HepG2 (cell line): ENCODE measurements at regions not wholly inside any gene's neighbourhood (a gene's known extent, or its start where the extent isn't known, plus 50 kb on each side); places are given as distances from the start of the nearest gene placed in this dataset.

Experiments used
- ATAC-seq: fragments of 200-7000 bp; cut with Tn5 transposase; 3 replicates; pipeline ENCODE4 v1.9.1; 2020; ENCODE audit warnings: mild to moderate bottlenecking, moderate library complexity
- BruUV-seq: library from RNA; stranded (reverse); fragments of 400-500 nt; replicated peaks from 2 replicates; lab custom pipeline; 2021; lab: Mats Ljungman, UMichigan
- CTCF ChIA-PET: fragments of 300-600 bp; formaldehyde crosslinking; extraction: SDS; loops from one replicate; lab custom pipeline; 2021; ENCODE audit warnings: low total read pairs, inconsistent platforms, low intra/inter-chr PET ratio; lab: Yijun Ruan, JAX
- POLR2A ChIA-PET: fragments of 350-600 bp; sonication (Branson Sonifier 250); formaldehyde crosslinking; loops from one replicate; lab custom pipeline; 2020; ENCODE audit warnings: antibody characterized with exemption, inconsistent platforms; lab: Yijun Ruan, JAX
- DNase-seq: peaks from one replicate; pipeline ENCODE4 v3.0.0-alpha.2; 2015; ENCODE audit warnings: low spot score
- FAIRE-seq: peaks from 3 replicates; lab custom pipeline; 2011; peaks lifted over from hg19 to GRCh38; lab: Jason Lieb, UNC
- H2AFZ ChIP-seq: one replicate; pipeline ENCODE4 v1.6.1; 2011; ENCODE audit warnings: low read length, inconsistent platforms
- H3K27ac ChIP-seq: fragments of 300-600 bp; 3 replicates; pipeline ENCODE4 v1.8.0; 2011; ENCODE audit warnings: mixed run types, mild to moderate bottlenecking, mixed read lengths, low read length, inconsistent platforms; ENCODE audit not compliant: insufficient read depth; ENCODE audit errors: extremely low read length
- H3K27me3 ChIP-seq, 2 experiments: fragments of 200-600 bp in 1 of 2; 2 replicates in 1 of 2; 3 replicates in 1 of 2; pipeline versions ENCODE4 v1.6.0 to v1.8.0; 2011; ENCODE audit warnings: low read length in 2 of 2, mild to moderate bottlenecking in 2 of 2, moderate library complexity in 2 of 2, inconsistent platforms in 1 of 2; ENCODE audit not compliant: insufficient read depth in 2 of 2, control insufficient read depth in 1 of 2
- H3K36me3 ChIP-seq, 2 experiments: fragments of 200-600 bp in 1 of 2; replicated peaks in 1 of 2; 2 replicates in 1 of 2; 3 replicates in 1 of 2; pipeline versions ENCODE4 v1.5.1 to v1.8.0; 2011; ENCODE audit warnings: low read length in 2 of 2, inconsistent platforms in 1 of 2; ENCODE audit not compliant: insufficient read depth in 2 of 2, control insufficient read depth in 1 of 2
- H3K4me1 ChIP-seq: 2 replicates; pipeline ENCODE4 v1.5.1; 2012; ENCODE audit warnings: low read length, inconsistent platforms; ENCODE audit not compliant: insufficient read depth
- H3K4me2 ChIP-seq: 2 replicates; pipeline ENCODE4 v1.6.0; 2011; ENCODE audit warnings: low read depth, low read length, inconsistent platforms
- H3K4me3 ChIP-seq, 3 experiments: fragments of 200-600 bp in 1 of 3; sonication (generic), shearing (Covaris generic) in 1 of 3; replicated peaks in 1 of 3; 2 replicates each; pipeline ENCODE4 v1.5.1; 2011 to 2016; ENCODE audit warnings: low read length in 3 of 3, inconsistent platforms in 2 of 3, low read depth in 2 of 3, mild to moderate bottlenecking in 2 of 3, control low read depth in 1 of 3, mixed read lengths in 1 of 3; ENCODE audit not compliant: insufficient read depth in 1 of 3
- H3K79me2 ChIP-seq: one replicate; pipeline ENCODE4 v1.6.1; 2011; ENCODE audit warnings: low read length, inconsistent platforms; ENCODE audit not compliant: insufficient read depth
- H3K9ac ChIP-seq: 2 replicates; pipeline ENCODE4 v1.6.0; 2011; ENCODE audit warnings: mild to moderate bottlenecking, low read depth, low read length, inconsistent platforms; ENCODE audit not compliant: insufficient read depth
- H3K9me3 ChIP-seq: 2 replicates; pipeline ENCODE4 v1.5.1; 2012; ENCODE audit warnings: mild to moderate bottlenecking, low read length
- H4K20me1 ChIP-seq: 2 replicates; pipeline ENCODE4 v1.6.0; 2011; ENCODE audit warnings: inconsistent platforms, mild to moderate bottlenecking, low read length, moderate library complexity; ENCODE audit not compliant: insufficient read depth
- ARID4A ChIP-seq: sonication (generic); formaldehyde crosslinking; IDR thresholded peaks from 2 replicates; pipeline ENCODE4 v1.5.0; 2020; ENCODE audit warnings: mild to moderate bottlenecking, missing genetic modification reagents, borderline replicate concordance
- GRHL1 ChIP-seq: sonication (generic); formaldehyde crosslinking; conservative IDR thresholded peaks from 2 replicates; pipeline ENCODE4 v1.8.0; 2022; ENCODE audit warnings: missing genetic modification reagents
- KLF15 ChIP-seq: sonication (generic); formaldehyde crosslinking; IDR thresholded peaks from 2 replicates; pipeline ENCODE4 v1.8.1; 2023; ENCODE audit warnings: borderline replicate concordance, mild to moderate bottlenecking, inconsistent platforms, missing genetic modification reagents, mixed read lengths
- MLX ChIP-seq: IDR thresholded peaks from 2 replicates; pipeline ENCODE4 v1.6.1; 2016
- STAT5B ChIP-seq: sonication (generic); formaldehyde crosslinking; IDR thresholded peaks from 2 replicates; pipeline ENCODE4 v1.4.0; 2020; ENCODE audit warnings: missing genetic modification reagents
- TBX3 ChIP-seq: fragments of 450-650 bp; IDR thresholded peaks from 2 replicates; pipeline ENCODE4 v1.6.1; 2017; ENCODE audit warnings: antibody characterized with exemption, mild to moderate bottlenecking, inconsistent platforms, borderline replicate concordance
- TMF1 ChIP-seq: sonication (generic); formaldehyde crosslinking; IDR thresholded peaks from 2 replicates; pipeline ENCODE4 v1.8.1; 2022; ENCODE audit warnings: low read depth, missing genetic modification reagents
- ZEB1 ChIP-seq: IDR thresholded peaks from 2 replicates; pipeline ENCODE4 v1.6.1; 2012; ENCODE audit warnings: mild to moderate bottlenecking, low read depth, inconsistent platforms; ENCODE audit not compliant: insufficient replicate concordance
- ZNF317 ChIP-seq: sonication (generic); formaldehyde crosslinking; IDR thresholded peaks from 2 replicates; pipeline ENCODE4 v1.5.0; 2020; ENCODE audit warnings: mild to moderate bottlenecking, missing genetic modification reagents
- ZNF335 ChIP-seq: sonication (generic); formaldehyde crosslinking; IDR thresholded peaks from 2 replicates; pipeline ENCODE4 v1.4.0; 2020; ENCODE audit warnings: missing genetic modification reagents
- ZNF570 ChIP-seq: sonication (generic); formaldehyde crosslinking; IDR thresholded peaks from 2 replicates; pipeline ENCODE4 v1.4.0; 2020; ENCODE audit warnings: mild to moderate bottlenecking, missing genetic modification reagents, borderline replicate concordance
- ZNF768 ChIP-seq: sonication (generic); formaldehyde crosslinking; IDR thresholded peaks from 2 replicates; pipeline ENCODE4 v1.4.0; 2020; ENCODE audit warnings: missing genetic modification reagents
- WGBS: methylation state at CpG from one replicate; pipeline ENCODE4 v1.1.6; 2017; ENCODE audit warnings: low lambda C conversion rate; 5-methylcytosine and 5-hydroxymethylcytosine counted together
- in situ Hi-C: cut with HindIII; loops from 2 replicates; pipeline ENCODE4 v1.10.0; 2017; ENCODE audit warnings: low pct_unique_long_range_greater_than_20kb; ENCODE audit not compliant: extremely low pct_ligation_motif_present
- intact Hi-C: fragments of 100-400 bp; cut with micrococcal nuclease; formaldehyde crosslinking; loops from one replicate; pipeline ENCODE4 v1.10.0; 2022; ENCODE audit not compliant: unreplicated experiment

GRCh38 chr2:183465048-183465447, 340.8 kb downstream of the NUP35 start:
- in situ Hi-C loops = no loop called here
- Histone ChIP-seq H3K4me2 (no peak overlapping the region), H4K20me1 (no peaks in the 10 kb centered on the region), H3K27ac (no peak overlapping the region), H3K9me3 (peaks cover 9% of the 10 kb centered on the region; the same call in 1 of the 2 replicates), H3K9ac (no peak overlapping the region), H2AFZ (no peak overlapping the region), H3K36me3 (no peaks in the 10 kb centered on the region), H3K4me3 (no peak overlapping the region), H3K27me3 (no peaks in the 10 kb centered on the region), H3K79me2 (no peaks in the 10 kb centered on the region), H3K4me1 (no peaks in the 10 kb centered on the region)
- FAIRE-seq (no peak), ATAC-seq (no peak), DNase-seq (no peak)
- intact Hi-C loops = no loop called here
- TF ChIP-seq ZNF335 (CRISPR knock-in tag) (no peak), STAT5B (CRISPR knock-in tag) (no peak), TBX3 (no peak), MLX (no peak)
- ChIA-PET POLR2A (no interaction called here), CTCF (no interaction called here)
- no TSS peak for BruUV-seq

- POLR2A ChIA-PET = no interaction called here
- H3K4me2 ChIP-seq = no peak overlapping the region
- no peak overlapping the region for H3K27ac ChIP-seq
- H3K4me3 ChIP-seq = no peak overlapping the region
- H3K9ac ChIP-seq = no peak overlapping the region
- H3K36me3 ChIP-seq = no peaks in the 10 kb centered on the region
- FAIRE-seq = no peak
- intact Hi-C loops = no loop called here
- no peaks in the 10 kb centered on the region for H3K4me1 ChIP-seq
- H3K27me3 ChIP-seq = no peaks in the 10 kb centered on the region
- 28% methylated on average over 10 of the region's 10 CpGs for WGBS
- peak; percentile 37; the same call in 1 of the 3 replicates for ATAC-seq
- no peaks in the 10 kb centered on the region for H4K20me1 ChIP-seq
- no peaks in the 10 kb centered on the region for H3K79me2 ChIP-seq
- in situ Hi-C loops = no loop called here
- H2AFZ ChIP-seq = no peak overlapping the region
- H3K9me3 ChIP-seq = peaks cover 10% of the 10 kb centered on the region; the same call in 1 of the 2 replicates
- CTCF ChIA-PET = no interaction called here
- BruUV-seq = no TSS peak
- no peak for DNase-seq
- no peak for TF ChIP-seq ZNF570 (CRISPR knock-in tag)
- TF ChIP-seq ZEB1 = no peak
- no peak for TF ChIP-seq ZNF317 (CRISPR knock-in tag)
- no peak for TF ChIP-seq TMF1 (CRISPR knock-in tag)
- TF ChIP-seq ZNF768 (CRISPR knock-in tag) = no peak
- TF ChIP-seq KLF15 (CRISPR knock-in tag) = no peak
- no peak for TF ChIP-seq ARID4A
- TF ChIP-seq GRHL1 (CRISPR knock-in tag) = no peak
Measured at GRCh38 chr2:183474912-183475695, 350.9 kb downstream of the NUP35 start.
